Activated T-cell treated with anti-CD3 and anti-CD28 coated beads for 48 hours (primary cell): ENCODE measurements at regions not wholly inside any gene's neighbourhood (a gene's known extent, or its start where the extent isn't known, plus 50 kb on each side); places are given as distances from the start of the nearest gene placed in this dataset.

Source experiments
- DNase-seq: peaks from one replicate; pipeline ENCODE4 v3.0.0-alpha.2; 2020; ENCODE audit warnings: low read depth

DNA sequence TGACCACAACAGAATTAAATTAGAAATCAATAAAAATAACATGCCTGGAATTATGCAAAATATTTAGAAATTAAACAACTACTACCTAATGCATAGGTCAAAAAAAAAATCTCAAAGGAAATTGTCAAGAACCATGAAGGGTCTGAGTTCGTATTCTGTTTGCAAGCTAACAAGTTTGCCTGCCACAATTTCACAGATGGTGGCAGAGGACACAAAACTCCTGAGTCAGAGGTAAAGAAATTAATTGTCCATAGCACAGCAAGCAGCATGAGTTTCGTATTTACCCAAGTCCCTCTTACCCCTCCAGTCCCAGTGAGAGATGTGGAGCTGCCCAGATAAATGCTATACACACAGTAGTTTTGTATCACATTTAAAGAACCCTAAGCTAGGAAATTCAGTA, 675.9 kb downstream of the UQCRFS1 start:
- DNase-seq, result no peak

DNA sequence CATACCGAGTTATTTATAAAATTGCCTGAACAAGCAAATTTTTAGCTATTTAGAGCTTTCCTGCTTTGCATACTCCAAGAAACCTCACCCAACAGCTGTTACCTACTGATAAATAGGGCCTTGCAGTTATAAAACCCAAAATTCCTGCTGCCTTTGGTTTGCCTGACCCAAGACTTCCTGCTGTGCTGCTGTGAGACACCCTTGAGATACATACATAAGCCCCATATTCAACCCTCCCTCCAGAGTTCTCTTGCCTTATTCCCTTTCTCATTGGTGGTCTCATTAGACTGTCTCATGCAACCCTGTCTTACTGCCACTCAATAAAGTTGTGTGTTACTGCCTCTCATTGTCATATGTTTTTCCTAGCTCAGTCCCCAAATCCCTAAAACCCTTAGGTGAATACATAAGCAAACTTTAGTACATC, 677.6 kb downstream of the UQCRFS1 start:
- no peak for DNase-seq

DNA sequence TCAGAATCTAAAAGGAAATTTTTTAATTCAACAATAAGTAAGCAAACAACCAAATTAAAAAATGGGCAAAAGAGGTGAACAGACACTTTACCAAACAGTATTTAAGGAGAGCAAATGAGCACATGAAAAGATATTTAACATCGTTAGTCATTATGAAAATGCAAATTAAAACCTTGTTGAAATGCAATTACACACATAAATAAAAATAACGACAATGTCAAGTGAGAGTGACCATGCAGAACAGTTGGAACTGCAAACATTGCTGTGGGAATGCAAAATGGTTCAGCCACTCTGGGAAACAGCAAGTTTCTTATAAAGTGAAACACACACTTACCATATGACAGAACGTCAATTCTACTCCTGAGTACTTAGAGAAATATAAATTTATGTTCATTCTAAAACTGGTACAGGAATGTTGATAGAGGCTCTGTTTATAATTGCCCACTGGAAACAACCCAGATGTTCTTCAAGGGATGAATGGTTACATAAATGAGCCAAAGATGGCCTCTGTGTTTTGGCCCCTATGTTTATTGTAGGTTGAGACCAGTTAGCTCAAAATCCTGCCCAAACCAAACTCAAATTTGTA, 678.1 kb downstream of the UQCRFS1 start:
- no peak for DNase-seq

DNA sequence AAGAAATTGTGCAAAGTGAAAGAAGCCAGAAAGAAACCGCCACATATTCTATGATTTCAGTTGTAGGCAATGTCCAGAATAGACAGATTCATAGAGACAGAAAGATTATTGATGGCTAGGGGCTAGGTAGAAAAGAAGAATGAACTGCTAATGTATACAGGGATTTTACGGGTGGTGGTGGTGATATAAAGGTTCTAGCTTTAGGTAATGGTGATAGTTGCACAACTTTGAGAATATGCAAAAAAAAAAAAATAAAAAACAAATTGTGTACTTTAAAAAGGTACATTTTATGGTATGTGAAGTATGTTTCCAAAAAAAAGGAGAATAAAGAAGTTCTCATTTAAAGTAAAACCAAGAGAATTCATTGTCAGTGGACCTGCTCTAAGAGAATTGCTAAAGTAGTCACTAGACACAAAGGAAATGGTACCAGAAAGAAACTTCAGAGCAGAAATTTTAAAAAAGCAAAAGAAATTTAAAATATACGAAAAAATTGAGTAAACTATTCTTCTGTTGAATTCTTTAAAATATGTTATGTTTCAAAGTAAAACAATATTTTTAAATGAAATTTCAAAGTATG, 680.1 kb downstream of the UQCRFS1 start:
- DNase-seq, result no peak

DNA sequence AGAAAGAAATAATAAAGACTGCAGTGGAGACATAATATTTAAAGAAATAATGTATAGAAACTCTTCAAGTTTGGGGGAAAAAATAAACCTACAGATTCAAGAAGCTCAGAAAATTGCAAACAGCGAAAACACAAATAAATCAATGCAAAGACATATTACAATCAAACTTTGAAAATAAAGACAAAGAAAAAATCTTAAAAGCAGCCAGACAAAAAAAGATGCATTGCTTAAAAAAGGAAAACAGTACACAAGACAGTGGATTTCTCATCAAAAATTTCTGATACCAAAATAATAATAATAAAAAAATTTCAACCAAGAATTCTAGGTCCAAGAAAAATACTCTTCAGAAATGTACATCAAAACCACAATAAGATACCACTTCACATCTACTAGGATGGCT, 681.0 kb downstream of the UQCRFS1 start:
- DNase-seq, result no peak

DNA sequence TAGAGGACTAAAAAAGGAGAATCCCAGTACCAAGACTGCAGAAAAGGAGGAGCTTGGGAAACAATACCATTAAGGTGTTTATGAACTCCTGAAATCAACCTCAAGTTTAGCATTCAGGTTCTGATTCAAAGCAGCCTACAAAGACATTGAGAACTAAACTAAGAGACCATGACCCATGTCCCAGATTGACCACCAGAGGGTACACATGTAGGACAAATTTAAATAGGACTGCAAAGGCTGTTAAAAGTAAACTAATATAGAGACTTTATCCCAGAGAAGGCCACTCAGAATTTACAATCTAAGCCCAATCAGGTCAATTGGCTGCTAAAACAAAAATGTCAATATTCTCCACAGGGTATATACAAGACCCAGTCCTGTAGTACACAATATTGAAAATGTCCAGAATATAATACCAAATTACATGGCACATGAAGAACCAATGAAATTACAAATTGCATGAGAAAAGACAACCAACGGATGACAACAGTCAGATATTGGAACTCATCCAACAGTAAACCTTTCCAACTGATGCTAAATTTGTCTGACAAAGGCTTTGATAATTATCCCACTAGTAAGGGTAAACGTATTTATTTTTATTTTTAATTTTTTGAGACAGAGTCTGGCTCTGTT, 682.4 kb downstream of the UQCRFS1 start:
- no peak for DNase-seq

DNA sequence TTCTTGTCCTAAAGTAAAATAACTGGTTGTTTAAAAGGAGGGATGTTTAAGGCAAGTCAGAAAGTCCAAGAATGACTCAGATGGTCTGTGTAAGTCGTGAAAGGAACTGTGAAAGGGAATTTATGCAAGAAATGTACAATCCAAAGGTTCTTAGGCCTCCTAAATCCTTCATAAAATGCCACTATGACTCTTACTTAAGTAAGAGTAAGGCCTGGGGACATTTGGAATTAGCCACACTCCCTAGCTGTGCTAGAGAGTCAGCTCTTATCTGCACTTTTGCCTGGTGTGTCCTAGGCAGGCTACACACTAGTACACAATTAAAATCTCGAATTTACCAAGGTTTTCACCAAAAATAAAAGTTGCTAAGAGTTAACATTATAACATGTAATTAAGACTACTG, 686.9 kb downstream of the UQCRFS1 start:
- no peak for DNase-seq

DNA sequence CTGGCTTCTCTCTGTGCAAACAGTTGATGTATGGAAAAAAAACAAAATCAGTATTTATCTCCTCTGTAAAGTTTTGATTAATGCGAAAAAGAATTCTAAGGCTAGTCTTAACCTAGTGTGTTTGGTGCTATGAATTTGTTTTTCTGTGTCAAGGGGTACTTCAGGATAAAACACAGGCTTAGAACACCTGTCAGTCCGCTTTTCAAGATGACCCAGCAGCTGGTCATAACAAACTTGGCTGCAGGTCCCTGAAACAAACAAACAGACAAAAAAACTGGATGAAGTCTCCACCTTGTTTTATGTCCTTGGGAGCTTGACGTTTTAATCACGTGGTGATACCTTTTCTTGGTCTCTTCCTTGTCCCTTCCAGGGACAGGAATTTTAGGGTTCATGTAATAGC, 689.3 kb downstream of the UQCRFS1 start:
- DNase-seq, result no peak

DNA sequence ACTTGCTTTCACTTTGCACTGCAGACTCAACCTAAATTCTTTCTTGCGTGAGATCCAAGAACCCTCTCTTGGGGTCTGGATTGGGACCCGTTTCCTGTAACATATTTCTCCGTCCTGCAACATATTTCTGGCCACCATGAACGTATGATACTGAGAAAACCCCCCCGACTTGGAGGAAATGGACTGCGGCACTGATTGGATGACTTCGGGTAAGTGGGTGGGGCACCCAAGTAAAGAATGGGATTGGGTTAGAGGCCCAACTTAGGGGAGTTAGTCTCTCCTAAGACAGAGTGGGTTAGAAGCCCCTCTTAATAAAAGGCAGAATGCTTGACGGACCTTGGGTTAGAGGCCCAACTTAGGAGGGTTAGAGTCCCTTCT, 690.4 kb downstream of the UQCRFS1 start:
- no peak for DNase-seq

DNA sequence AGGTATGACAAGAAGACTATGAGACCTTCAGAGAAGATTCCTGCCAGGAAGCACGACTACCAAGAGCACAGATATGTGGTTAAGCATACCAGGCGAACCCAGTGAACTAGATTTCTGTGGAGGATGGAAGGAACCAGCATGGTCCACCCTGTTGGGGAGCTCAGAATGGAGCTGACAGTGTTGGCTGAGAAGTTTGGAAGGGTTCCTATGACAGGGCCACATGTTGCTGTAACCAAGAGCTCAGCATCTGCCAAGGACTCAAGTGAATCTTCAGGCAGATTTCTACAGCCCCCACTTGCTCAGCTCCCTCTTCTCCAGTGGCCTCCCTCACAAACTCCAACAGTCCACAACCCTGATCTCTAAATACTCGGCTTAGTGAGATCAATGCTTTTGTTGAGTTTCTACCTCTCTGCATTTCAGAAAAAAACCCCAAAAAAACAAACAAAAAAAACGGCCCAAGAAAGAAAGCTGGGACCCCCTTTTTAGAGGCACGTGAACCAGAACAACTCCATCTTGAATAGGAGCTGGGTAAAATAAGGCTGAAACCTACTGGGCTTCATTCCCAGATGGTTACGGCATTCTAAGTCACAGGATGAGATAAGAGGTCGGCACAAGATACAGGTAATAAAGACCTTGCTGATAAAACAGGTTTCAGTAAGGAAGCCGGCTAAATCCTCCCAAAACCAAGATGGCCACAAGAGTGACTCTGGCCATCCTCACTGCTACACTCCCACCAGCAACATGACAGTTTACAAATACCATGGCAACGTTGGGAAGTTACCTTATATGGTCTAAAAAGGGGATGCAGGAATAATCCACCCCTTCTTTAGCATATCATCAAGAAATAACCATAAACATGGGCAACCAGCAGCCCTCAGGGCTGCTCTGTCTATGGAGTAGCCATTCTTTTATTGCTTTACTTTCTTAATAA, 691.1 kb downstream of the UQCRFS1 start:
- DNase-seq, result no peak

DNA sequence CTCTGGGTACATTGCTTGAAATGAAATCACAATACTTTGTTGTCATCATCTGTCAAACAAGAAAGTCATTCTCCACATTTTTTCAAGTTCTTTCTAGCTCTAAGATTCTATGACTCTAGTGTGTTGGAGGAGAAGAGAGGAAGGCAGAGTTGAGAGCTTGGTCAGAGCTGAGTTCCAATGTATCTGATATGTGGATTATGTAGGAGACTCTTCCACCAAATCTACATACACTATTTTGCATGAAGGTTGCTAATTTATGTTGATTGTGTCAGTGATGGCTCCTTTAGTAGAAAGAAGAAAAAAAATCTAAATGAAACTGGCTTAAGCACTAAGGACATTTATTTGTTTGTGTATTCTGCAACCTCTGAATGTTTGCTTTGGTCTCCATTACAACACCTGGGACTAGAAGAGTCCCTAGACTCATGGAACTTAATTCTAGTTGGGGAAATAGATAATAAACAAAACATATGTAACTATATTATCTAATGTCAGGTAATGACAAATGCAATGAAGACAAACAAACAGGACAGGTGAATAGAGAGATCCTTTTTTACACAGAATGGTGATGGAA, 691.9 kb downstream of the UQCRFS1 start:
- no peak for DNase-seq

DNA sequence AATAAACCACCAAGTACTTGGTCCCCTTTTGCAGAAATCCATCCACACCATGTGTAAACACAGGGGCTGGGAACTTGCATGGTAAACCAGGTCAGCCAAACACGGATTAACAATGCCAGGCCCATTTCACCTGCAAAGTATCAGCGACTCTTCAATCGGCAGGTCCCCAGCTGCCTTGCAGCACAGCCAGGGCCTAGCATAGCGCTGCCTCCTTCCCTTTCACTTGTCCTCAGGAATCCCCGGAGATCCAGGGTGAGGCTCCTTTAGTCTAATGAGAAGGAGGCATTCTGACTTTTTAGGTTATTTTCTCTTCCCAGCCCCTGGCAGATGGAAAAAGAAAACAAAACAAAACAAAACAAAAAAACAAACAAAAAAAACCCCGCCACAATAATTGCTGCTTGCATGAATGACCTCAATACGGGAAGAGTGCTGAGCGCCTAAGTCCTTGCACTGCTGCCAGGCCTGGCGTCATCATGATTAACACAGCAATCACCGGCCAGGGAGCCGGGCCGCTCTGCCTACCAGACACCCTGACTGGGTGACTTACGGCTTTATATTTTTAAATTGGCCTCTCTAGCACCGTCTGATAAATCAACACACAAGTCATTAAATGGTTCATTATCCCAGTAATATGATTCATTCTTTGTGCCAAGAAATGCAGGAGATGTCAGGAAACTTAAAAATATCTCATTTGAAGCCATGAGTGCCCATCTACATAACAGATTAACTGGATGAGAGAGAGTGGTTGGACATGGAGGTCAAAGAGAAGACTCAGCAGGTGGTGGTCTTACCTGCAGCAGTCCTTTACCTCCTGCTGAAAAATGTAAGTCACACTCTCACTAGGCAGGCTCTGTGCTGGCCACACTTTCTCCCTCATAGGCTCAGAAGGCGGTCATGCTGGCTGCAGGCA, 692.7 kb downstream of the UQCRFS1 start:
- DNase-seq, result no peak

DNA sequence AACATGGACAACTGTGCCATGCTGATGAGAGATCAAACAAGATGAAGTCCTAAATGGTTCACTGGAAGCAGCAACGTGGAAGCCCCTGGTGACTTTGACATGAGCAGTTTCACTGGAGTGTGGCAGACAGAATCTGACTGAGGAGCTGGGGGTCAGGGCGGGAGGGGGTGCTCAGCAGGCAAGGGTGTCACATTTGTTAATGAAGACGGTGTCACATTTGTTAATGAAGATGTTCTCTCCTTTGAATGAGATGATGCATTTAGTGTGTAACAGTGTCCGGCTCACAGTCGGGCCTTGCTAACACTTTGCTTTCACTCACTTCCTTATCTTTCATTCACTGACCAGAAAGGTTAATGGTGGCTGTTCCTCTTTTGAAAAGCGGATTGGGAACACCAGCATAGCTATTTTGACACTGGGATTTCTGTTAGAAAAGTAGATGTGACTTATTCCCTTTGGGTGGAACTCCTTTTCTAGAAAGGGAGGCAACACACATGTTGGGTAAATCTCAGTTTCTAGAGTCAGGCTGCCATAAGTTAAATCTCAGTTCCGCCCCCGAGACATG, 693.7 kb downstream of the UQCRFS1 start:
- no peak for DNase-seq

DNA sequence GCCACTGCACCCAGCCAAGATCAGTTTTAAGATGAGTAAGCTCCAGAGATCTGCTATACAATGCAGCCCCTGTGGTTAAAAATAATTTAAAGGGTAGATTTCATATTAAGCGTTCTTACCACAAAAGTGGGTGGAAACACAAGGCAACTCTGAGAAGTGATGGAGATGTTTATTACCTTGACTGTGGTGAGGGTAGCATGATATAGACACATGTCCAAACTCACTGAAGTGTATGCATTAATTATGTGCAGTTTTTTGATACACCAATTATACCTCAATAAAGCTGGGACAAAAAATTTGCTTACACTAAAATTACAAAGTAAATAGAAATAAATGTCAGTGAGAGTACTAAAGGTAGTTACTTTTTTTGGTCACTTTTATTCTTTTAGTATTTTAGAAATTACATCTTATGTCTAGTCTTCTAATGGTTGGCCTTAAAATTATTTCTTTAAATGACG, 696.5 kb downstream of the UQCRFS1 start:
- DNase-seq, result no peak

DNA sequence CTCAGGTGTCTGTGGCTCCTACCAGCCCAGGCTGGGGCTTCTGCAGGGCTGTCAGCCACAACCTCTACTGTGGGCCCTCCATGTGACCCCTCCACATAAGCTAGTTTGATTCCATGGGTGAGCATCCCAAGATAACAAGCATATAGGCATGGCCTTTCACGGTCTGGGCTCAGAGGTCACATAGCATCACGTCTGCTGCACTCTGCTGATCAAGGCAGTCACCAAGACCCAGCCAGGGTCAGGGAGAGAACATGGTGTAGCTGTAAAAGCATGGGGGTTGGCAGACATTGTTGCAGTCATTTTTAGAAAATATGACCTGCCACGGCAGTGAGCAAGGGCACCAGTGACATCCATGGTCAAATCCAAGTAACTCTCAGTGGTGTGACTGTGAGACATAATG, 698.8 kb downstream of the UQCRFS1 start:
- no peak for DNase-seq

DNA sequence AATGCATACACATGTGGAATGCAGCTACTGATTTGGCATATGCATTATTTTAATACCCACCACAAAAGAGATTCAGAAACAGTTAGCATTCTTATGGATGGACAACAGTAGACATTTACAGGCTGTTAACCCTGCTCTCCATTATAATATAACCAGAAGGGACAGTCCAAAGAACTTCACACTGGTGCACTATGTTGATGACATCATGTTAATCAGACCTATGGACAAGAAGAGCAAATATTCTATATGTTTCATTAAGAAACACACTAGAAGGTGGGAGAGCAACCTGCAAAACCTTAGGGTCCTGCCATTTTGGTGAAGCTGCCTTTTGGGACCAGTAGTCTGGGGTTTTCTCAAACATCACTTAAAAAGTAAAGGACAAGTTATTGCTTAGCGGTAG, 701.3 kb downstream of the UQCRFS1 start:
- no peak for DNase-seq

DNA sequence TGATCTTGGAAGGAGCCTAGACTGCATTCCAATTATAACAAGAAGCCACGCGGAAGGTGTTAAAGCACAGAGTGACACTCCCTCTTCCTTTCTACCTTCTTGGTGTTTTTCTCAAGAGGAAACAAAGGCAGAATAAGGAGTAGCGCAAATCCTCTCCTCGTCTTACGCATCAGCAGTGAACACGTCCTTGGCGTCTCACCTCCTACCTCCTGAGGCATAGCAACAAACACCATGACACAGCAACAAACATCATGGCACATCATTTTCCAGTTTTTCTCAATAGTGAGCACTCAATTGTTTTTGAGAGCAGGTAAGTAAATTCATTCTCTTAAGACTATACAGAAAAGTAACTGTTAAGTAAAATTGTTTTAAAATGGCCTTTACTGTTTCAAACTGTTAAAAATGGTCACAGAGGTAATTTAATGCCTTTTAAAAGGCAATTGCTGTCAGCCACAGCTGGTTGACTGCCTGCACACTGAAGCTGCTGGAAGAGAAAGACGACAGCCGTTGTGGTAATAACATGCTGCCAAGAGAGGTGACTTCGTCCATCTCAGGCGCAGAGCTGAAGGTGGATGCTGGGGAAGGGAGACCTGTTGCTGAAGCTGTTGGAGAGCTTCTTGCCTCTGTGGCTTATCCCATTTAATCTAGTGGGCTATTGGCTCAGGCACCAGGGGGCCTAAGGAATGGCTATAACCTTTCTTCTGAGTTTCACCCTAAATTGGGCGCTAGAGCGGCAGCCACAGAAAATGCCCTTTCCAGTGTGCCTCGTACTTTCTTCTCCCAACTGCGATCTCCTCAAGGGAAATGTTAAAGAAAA, 703.7 kb downstream of the UQCRFS1 start:
- DNase-seq, result no peak

DNA sequence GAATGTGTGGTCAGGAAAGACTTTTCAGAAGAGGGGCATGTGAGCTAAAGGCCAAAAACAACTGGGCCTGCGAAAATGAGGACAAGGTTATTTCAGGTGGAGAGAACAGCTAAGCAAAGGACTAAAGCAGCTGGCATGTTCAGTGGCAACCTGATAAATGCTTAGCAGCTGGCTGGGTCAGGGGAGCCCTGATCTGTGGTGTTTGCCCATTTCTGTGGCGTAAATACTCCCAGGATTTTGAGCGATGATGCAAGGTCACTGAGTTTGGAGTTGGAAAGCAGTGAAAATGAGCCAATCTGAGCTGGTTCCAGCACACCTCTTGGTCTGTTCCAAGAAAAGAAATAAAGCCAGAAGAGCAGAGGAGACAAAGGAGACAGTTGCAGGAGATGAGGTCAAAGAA, 704.3 kb downstream of the UQCRFS1 start:
- DNase-seq, result no peak

DNA sequence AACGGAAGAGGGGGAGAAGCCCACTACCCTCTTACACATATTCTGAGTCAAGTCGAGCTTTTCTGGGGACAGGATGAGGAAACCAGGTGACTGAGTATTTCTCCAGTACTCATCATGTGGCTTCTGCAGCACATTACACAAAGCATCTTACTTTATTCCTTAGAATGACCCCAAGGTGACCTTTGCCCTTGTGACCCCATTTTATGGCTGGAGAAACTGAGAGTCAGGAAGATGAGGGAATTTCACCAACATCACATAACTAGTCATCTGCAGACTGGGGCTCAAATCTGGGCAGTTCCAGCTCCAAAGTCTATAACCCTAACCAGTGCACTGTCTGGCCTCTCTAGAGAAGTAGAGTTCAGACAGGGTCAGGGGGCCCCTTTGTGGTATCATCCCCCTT, 707.0 kb downstream of the UQCRFS1 start:
- DNase-seq, result no peak

DNA sequence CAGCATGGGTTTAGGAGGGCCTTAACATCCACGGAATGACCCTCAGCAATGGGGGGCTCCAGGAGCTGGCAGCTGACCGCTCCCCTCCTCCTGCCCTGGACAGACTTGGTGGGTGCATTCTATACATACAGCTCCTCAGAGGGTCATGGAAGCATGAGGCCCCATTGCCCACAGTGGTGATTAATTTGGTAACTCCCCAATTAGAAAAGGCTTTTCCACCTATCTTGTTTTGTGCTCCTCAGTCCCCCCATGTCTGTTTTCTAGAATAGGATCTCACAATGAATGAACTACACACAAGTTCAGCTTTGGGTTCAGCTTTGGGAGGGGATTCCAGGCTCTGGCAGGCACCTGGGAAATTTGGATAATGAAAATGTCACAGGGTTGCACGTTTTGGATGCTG, 707.8 kb downstream of the UQCRFS1 start:
- DNase-seq, result no peak
